Sciatic nerve (tissue), 2 donors: ENCODE measurements at regions not wholly inside any gene's neighbourhood (a gene's known extent, or its start where the extent isn't known, plus 50 kb on each side); places are given as distances from the start of the nearest gene placed in this dataset.

Experiments used
- ATAC-seq: fragments of 200-7000 bp; cut with Tn5 transposase; one replicate; pipeline ENCODE4 v1.9.1; 2020; ENCODE audit warnings: mild to moderate bottlenecking, moderate library complexity
- DNase-seq: peaks from one replicate; pipeline ENCODE4 v3.0.0-alpha.2; 2020; ENCODE audit warnings: low spot score
- intact Hi-C: fragments of 100-400 bp; cut with DNase I; formaldehyde crosslinking; loops from one replicate; pipeline ENCODE4 v1.14.2; 2022
- donor health status: DM: no; HTN: no; CAD: no.
- donor health status: DM: no; HTN: no; CAD: no.

DNA sequence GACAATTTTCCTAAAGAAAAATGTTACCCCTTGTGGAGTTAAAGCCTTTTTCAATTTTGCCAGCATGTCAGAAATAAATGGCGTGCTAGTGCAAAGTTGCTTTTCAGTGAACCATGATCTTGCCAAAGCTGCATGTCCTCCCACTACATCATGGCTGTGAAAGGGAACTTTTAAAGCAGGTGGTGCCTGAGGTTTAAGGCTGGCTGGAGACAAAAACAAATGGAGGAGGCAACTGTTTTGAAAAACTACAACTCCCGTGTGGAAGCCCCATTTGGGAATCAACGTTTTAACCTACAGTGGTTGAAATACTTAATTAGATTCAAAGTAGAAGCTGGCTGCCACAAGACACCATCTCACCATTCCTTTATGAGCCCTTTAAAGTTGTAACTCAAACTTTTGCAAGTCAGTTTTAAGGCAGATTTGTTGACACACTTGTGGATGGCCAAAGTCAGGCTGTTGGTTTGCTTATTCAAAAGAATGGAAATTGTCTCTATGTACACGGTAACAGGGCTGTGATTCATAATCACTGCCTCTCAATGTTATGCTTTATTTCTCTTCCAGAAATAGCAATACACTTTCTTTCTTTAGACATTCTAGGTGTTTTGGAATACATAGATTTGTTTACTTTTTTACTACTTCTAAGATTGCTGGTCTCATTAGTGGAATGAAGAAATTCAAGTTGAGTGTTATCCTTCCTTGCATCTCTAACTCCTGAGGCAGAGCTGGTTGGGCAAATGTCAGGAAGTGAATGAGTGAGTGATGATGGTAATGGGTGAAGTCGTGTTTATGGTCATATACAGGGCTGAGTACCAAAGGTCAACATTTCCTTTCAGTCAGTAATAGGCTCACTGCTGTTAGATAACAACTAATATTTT lies 196.4 kb upstream of the GMDS start:
- no peak for DNase-seq
- intact Hi-C loops: no loop called here
- no peak for ATAC-seq

DNA sequence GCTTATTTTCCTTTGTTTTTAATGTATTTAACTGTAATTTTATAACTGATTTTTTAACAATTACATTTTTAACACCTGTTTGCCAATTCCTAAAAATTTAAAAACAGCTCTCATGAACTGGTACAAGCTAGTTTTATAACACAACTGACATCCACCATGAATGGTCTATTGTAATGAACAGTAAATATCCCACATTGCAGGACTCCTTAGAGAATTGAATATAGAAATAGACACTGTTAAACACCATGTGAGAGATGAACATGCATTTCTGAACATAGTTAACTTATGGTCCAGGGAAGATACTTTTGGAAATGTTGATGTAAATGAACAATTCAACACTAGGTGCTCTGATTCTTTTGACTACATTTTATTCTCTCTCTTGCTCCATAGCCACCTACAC lies 195.1 kb upstream of the GMDS start:
- intact Hi-C loops: no loop called here
- no peak for DNase-seq
- ATAC-seq: no peak

DNA sequence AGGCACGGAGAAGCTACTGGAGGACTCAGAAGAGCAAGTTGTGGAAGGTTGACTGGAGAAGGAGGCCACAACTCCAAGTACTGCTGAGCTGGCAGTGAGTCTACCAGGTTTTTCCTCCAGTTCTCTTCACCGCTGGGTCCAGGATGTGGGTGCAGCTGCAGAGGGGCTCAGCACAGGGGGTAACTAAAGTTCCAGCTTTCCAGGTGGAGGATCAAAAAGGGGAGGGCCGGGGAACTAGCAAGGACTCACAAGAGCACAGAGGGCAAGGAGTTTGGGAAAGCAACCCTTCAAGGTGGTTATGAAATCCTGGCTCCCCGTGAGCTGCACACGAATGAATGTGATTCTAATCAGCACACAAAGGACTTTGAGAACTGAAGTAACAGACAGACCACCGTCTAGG lies 194.2 kb upstream of the GMDS start:
- ATAC-seq: no peak
- no peak for DNase-seq
- intact Hi-C loops: no loop called here

- no peak for DNase-seq
- intact Hi-C loops: no loop called here
- ATAC-seq: no peak
Measured at GRCh38 chr6:2439082-2439481, 193.7 kb upstream of the GMDS start.

- intact Hi-C loops: no loop called here
- DNase-seq (no peak), ATAC-seq (no peak)
Measured at GRCh38 chr6:2436410-2437154, 191.2 kb upstream of the GMDS start.

DNA sequence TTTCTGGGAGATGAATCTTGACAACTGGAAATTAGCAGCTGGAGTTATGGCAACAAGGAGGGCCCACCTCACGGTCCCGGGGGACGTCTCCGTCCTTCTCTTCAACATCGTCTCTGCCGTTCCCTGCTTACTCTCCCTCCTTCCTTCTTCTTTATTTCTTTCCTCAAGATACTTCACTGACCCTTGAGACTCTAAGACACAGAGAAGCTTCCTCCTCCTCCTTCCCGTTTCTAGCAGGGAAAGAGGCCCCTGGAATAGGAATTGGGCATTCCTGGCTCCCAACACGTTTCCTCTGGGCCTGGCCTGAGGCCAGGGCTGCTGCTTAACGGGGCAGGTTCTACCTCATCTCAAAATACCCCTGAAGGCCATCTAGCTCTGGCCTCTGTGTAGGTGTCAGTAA lies 189.9 kb upstream of the GMDS start:
- ATAC-seq (no peak), DNase-seq (no peak)
- intact Hi-C loops: no loop called here

DNA sequence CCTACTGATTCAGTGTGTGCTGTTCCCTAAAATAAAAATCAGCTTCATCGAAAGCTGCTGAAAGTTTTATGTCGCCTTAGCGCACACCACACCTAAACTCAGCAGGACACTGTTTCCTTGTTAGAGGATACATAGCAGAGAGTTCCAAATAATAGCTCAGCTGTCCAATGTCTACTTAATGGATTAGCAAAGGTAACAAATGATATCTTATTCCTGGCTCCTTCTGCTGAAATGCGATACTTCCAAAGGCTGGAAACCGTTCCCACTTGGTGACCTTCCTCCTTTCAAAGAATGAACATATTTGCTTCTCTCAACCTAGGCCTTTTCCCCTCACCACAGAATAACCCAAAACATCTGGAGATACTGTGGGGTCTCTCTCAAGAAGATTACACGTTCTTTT lies 189.5 kb upstream of the GMDS start:
- intact Hi-C loops: no loop called here
- ATAC-seq (no peak), DNase-seq (no peak)

GRCh38 chr6:2434116-2434515 lies 188.7 kb upstream of the GMDS start:
- intact Hi-C loops: no loop called here
- DNase-seq (no peak), ATAC-seq (no peak)

- no peak for ATAC-seq
- intact Hi-C loops: no loop called here
- no peak for DNase-seq
Measured at GRCh38 chr6:2433711-2434110, 188.3 kb upstream of the GMDS start.

- intact Hi-C loops: no loop called here
- DNase-seq (no peak), ATAC-seq (no peak)
Measured at GRCh38 chr6:2433266-2433665, 187.9 kb upstream of the GMDS start.

- ATAC-seq: no peak
- intact Hi-C loops: no loop called here
- DNase-seq: no peak
Measured at GRCh38 chr6:2432292-2432691, 186.9 kb upstream of the GMDS start.

DNA sequence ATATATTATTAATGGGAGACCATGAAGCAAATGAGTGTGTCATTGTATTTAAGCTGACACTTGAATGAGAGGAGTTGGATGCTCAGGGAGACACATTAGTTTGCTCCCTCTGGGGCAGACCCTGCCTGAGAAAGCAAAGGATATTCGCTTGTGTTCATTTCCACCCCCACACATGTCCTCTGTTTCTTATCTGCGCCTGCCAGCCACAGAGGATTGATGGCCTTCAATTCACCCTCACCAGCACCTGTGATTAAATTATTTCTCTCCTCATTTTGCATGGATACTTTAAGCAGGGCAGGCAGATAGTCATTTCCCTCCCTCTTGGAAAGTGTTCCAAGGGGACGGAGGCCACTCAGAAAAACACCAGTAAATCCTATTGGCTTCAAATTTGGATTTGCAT lies 185.2 kb upstream of the GMDS start:
- intact Hi-C loops: no loop called here
- no peak for ATAC-seq
- no peak for DNase-seq

DNA sequence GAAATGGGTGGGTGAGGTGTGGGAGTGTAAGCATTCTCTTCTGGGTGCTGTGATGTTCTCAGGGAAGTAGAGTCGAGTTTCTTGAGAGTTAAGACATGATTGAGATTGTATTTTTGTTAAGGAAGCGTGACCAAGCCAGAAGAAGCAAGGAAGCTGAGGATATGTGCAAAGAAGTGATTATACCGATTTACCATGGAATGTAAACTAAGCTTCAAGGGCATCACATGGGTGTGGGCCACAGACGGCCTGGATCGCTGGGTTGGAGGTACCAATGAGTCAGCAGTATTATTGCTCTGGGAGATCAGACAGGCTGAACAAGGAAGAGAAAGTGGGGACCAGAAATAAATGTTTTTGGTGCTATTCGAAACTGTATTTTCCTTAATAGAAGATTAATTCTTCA lies 184.1 kb upstream of the GMDS start:
- intact Hi-C loops: no loop called here
- ATAC-seq (no peak), DNase-seq (no peak)

DNA sequence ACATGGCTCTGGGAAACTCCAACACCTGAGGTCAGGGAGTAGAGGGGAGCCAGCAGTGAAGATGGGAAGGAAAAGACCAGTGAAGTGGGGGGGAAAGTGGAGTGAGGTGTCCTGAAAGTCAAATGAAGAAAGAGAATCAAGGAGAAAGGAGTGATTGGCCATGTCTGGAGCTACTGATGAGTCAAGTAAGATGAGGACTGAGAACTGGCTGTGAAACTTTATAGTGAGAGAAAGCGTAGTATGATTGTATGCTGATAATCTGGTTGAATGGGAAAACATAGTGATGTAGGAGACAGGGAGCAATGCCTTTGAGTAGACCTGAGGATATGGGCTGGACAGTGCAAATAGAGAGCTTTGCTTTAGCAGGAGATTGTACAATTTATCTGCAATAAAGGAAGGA lies 183.6 kb upstream of the GMDS start:
- no peak for ATAC-seq
- no peak for DNase-seq
- intact Hi-C loops: no loop called here

GRCh38 chr6:2426561-2427340 lies 181.3 kb upstream of the GMDS start:
- intact Hi-C loops: no loop called here
- ATAC-seq: no peak
- no peak for DNase-seq

DNA sequence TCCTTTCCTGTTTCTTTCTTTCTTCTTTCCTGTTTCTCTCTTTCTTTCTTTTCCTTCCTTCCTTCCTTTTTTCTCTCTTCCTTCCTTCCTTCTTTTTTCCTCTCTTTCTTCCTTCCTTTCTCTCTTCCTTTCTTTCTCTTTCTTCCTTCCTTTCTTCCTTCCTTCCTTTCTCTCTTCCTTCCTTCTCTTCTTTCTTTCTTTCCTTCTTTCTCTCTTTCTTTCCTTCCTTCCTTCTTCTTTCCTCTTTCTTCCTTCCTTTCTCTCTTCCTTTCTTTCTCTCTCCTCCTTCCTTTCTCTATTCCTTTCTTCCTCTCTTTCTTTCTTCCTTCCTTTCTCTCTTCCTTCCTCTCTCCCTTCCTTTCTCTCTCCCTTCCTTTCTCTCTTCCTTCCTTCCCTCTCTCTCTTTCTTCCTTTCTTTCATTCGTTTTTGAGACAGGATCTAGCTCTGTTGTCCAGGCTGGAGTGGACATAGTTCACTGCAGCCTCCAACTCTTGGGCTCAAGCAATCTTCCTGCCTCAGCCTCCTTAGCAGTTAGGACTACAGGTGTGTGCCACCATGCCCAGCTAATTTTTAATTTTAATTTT lies 170.8 kb upstream of the GMDS start:
- intact Hi-C loops: no loop called here
- ATAC-seq (no peak), DNase-seq (no peak)

DNA sequence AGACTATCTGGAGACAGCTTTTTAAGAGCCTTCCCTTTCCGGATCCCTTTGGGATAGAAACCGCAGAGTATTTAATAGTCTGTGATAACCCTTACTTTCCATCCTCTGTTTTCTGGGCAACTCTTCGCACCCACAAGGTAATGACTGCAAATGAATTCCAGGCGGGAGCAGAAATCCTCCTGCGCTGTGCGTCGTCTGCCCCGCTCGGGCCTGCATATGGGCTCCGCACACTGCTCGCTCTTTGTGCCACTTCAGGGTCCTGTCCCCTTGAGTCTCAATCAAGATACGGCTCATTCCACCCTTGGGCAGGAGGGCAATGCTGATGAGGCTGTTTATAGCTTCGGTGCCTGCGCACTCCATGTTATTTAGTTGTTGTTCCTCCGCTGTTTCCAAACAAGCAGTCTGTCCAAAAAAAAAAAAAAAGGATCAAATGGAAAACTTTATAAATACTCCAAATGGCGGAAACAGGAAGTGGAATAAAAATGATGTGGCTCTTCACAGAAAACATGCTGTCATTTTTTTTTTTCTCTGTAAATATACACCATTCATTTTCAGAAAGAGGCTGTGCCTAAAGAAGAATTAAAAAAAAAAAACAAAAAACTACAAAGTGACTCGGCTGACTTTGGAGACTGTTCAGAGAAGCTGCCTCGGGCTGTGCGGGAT lies 169.6 kb upstream of the GMDS start:
- intact Hi-C loops: no loop called here
- ATAC-seq: no peak
- no peak for DNase-seq

DNA sequence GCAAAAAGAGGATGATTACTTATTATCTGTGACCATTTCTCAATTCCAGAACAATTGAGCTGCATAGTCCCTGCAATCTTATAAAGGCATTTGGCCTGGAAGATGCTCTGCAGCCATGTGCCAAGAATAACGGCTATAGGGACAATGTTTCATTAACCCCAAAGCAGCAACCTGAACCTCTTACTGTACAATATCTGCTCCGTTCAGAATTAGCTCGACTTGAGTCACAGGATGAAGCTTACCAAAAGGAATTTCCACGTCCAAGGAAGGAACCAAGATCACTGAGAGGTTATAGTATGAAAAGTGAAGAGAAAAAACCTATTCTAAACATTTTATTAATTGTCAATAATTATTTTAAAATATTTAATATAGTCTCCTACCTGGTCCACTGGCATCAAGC lies 167.3 kb upstream of the GMDS start:
- DNase-seq: no peak
- intact Hi-C loops: no loop called here
- ATAC-seq: no peak
